ENCODE measurements at regions not wholly inside any gene's neighbourhood (a gene's known extent, or its start where the extent isn't known, plus 50 kb on each side); places are given as distances from the start of the nearest gene placed in this dataset.

DNA sequence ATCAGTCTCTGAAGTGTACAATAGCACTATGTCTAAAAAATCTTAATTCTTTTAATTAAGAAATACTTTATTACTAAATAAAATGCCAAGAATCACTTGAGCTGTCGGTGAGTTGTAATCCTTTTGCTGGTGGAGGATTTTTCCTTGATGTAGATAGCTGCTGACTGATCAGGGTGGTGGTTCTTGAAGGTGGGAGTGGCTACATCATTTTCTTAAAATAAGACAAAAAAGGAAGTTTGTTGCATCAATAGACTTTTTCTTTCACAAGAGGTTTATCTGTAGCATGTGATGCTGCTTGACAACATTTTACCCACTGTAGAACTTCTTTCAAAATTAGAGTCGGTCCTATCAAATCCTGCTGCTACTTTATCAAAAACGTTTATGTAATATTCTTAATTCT is 68.8 kb upstream of the ZC4H2 start:
- WGBS, 2 donors, result 69 to 93% methylated on average over 3 of the region's 3 CpGs
- peaks cover 0 to 13% (median 0%) of the 10 kb centered on the region in 4 donors for H3K9me3 ChIP-seq (ENCODE audit: control insufficient read depth in 4 of 4, insufficient read depth in 3 of 4, low read length in 3 of 4)
- ATAC-seq (ENCODE audit: insufficient read depth, low FRiP score), result no peak
- no peak overlapping the region for H3K9ac ChIP-seq (ENCODE audit: insufficient read depth in 1 of 2, low read length in 2 of 2)
- H3K4me3 ChIP-seq, result no peak overlapping the region
- DNase-seq, result no peak
- H3K27ac ChIP-seq (ENCODE audit: low read depth in 1 of 2, low read length in 1 of 2), result no peak overlapping the region
- TF ChIP-seq, protein P1, sequence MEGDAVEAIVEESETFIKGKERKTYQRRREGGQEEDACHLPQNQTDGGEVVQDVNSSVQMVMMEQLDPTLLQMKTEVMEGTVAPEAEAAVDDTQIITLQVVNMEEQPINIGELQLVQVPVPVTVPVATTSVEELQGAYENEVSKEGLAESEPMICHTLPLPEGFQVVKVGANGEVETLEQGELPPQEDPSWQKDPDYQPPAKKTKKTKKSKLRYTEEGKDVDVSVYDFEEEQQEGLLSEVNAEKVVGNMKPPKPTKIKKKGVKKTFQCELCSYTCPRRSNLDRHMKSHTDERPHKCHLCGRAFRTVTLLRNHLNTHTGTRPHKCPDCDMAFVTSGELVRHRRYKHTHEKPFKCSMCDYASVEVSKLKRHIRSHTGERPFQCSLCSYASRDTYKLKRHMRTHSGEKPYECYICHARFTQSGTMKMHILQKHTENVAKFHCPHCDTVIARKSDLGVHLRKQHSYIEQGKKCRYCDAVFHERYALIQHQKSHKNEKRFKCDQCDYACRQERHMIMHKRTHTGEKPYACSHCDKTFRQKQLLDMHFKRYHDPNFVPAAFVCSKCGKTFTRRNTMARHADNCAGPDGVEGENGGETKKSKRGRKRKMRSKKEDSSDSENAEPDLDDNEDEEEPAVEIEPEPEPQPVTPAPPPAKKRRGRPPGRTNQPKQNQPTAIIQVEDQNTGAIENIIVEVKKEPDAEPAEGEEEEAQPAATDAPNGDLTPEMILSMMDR (IDR thresholded peaks at IDR 0.05; ENCODE audit: control extremely low read depth, extremely low read depth), result no peak
- no peaks in the 10 kb centered on the region for H3K27me3 ChIP-seq (ENCODE audit: control insufficient read depth in 3 of 3, insufficient read depth in 3 of 3, low read length in 2 of 3)
- no peaks in the 10 kb centered on the region for H3K4me1 ChIP-seq (ENCODE audit: control insufficient read depth in 5 of 5, insufficient read depth in 5 of 5, low read length in 5 of 5)
- H3K36me3 ChIP-seq (ENCODE audit: control insufficient read depth in 4 of 4, insufficient read depth in 4 of 4, low read length in 4 of 4), result no peaks in the 10 kb centered on the region

DNA sequence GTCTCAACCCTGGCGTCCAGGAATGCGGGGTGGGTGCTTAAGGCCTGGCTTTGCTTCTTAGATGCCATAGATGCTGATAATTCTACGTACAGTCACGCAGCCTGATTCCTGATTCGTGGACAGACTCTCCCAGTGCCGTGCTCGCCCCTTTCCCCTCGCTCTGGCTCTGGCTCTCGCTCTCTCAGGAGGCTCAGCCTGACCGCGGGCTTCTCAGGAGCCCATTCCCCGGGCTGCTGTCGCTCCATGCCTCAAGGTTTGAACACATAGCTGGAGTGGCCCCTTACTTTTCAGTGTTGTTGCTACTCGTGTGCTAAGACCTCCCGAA is 59.2 kb upstream of the ZC4H2 start:
- ATAC-seq (ENCODE audit: insufficient read depth, low FRiP score) (no peak), DNase-seq (peak; percentile 57 to 68 (median 63))
- Histone ChIP-seq H3K9ac (ENCODE audit: insufficient read depth in 1 of 2, low read length in 2 of 2) (peak overlapping the region; percentile 46 to 84), H3K36me3 (ENCODE audit: control insufficient read depth in 4 of 4, insufficient read depth in 4 of 4, low read length in 4 of 4) (no peaks in the 10 kb centered on the region), H3K9me3 (ENCODE audit: control insufficient read depth in 4 of 4, insufficient read depth in 3 of 4, low read length in 3 of 4) (no peaks in the 10 kb centered on the region), H3K4me1 (ENCODE audit: control insufficient read depth in 5 of 5, insufficient read depth in 5 of 5, low read length in 5 of 5) (peaks cover 0 to 3% (median 0%) of the 10 kb centered on the region in 5 donors), H3K27me3 (ENCODE audit: control insufficient read depth in 3 of 3, insufficient read depth in 3 of 3, low read length in 2 of 3) (no peaks in the 10 kb centered on the region), H3K27ac (ENCODE audit: low read depth in 1 of 2, low read length in 1 of 2) (peak overlapping the region in 1 of 2 donors; percentile 64), H3K4me3 (no peak overlapping the region)
- WGBS, 2 donors, result 0 to 27% methylated on average over 15 of the region's 15 CpGs
- TF ChIP-seq, protein P1 (IDR thresholded peaks at IDR 0.05; ENCODE audit: control extremely low read depth, extremely low read depth), result no peak

DNA sequence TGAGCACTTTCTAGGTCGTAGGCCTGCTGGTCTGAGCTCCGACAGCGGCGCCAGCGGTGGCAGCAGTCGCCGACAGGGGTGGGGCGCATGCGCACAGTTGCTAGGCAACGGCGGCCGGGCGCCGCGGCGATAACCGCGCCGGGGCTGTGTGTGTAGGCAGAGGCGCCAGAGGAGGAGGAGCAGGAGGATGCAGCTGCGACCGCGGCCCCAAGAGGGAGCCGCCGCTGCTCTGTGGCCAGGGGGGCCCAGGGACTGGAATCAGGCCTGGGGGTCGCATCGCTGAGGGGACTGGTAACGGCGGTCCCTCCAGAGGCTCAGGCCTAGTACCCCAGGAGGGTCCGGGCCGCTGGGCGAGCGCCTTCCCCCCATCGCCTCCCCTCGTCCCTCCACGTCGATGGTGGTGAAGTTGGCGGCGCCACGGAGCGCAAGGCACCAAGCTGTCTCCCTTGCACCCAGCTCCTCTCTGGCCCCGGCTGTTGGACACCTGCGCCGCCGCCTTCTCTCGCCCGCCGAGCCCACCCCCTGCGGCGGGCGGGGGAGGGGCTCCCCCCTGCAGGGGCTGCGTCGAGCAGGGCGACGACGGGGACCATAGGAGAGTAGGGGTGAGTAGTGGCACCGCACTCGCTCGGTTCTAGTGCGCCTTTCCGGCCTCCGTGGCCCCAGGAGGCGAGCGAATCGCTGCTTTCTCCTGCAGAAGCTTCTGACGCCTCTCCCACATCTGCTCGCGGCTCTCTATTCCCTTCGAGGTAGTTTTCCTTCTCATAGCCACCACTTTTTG is 58.6 kb upstream of the ZC4H2 start, which contains the start of gene ZC3H12B:
TSS of gene ZC3H12B (plus strand) at position 159 of the 778 bp plus-strand sequence.
- TF ChIP-seq, protein P1 (IDR thresholded peaks at IDR 0.05; ENCODE audit: control extremely low read depth, extremely low read depth), result peak; percentile 1
- H3K9me3 ChIP-seq (ENCODE audit: control insufficient read depth in 4 of 4, insufficient read depth in 3 of 4, low read length in 3 of 4), result no peaks in the 10 kb centered on the region
- peaks cover 0 to 3% (median 0%) of the 10 kb centered on the region in 5 donors for H3K4me1 ChIP-seq (ENCODE audit: control insufficient read depth in 5 of 5, insufficient read depth in 5 of 5, low read length in 5 of 5)
- H3K4me3 ChIP-seq, result peak within 1 kb of the TSS; percentile 32
- H3K9ac ChIP-seq (ENCODE audit: insufficient read depth in 1 of 2, low read length in 2 of 2), result peak within 1 kb of the TSS; percentile 46 to 84
- peak within 1 kb of the TSS in 1 of 2 donors; percentile 75 for H3K27ac ChIP-seq (ENCODE audit: low read depth in 1 of 2, low read length in 1 of 2)
- WGBS, 2 donors, result 0 to 24% methylated on average over 18 to 69 of the region's 69 CpGs
- ATAC-seq (ENCODE audit: insufficient read depth, low FRiP score) (peak; percentile 83), DNase-seq (peak; percentile 85 to 92 (median 91))
- H3K36me3 ChIP-seq (ENCODE audit: control insufficient read depth in 4 of 4, insufficient read depth in 4 of 4, low read length in 4 of 4), result no peaks in the 10 kb centered on the region
- no peaks in the 10 kb centered on the region for H3K27me3 ChIP-seq (ENCODE audit: control insufficient read depth in 3 of 3, insufficient read depth in 3 of 3, low read length in 2 of 3)

Measured in lung (tissue), 11 donors.